Stimulated activated naive CD8-positive, alpha-beta T cell treated with anti-CD3 and anti-CD28 coated beads, Interleukin-15, amount 100 ng/mL, for 72 hours (primary cell): ENCODE measurements at regions not wholly inside any gene's neighbourhood (a gene's known extent, or its start where the extent isn't known, plus 50 kb on each side); places are given as distances from the start of the nearest gene placed in this dataset.
"Not testable (repeated sequence)": the region's sequence is repeated elsewhere in the genome, so short reads cannot be mapped to it uniquely, and the experiment has no call there.

Experiments used
- ATAC-seq: fragments of 150-1000 bp; cut with Tn5 transposase; 2 replicates; pipeline ENCODE4 v1.10.0; 2021; ENCODE audit warnings: mild to moderate bottlenecking, moderate library complexity
- DNase-seq, 2 donors: peaks; one replicate each; pipeline ENCODE4 v3.0.0; 2021 to 2022
- H3K27ac Mint-ChIP-seq, 2 donors: one replicate each; pipeline ENCODE4 v1.8.0; 2022; ENCODE audit warnings: mild to moderate bottlenecking in 2 of 2, mixed read lengths in 2 of 2, moderate library complexity in 2 of 2
- H3K27me3 Mint-ChIP-seq: one replicate; pipeline ENCODE4 v1.8.0; 2022; ENCODE audit warnings: mixed read lengths
- H3K4me1 Mint-ChIP-seq: one replicate; pipeline ENCODE4 v1.8.0; 2022; ENCODE audit warnings: mild to moderate bottlenecking, mixed read lengths
- H3K4me3 Mint-ChIP-seq, 2 donors: one replicate each; pipeline ENCODE4 v1.8.0; 2022; ENCODE audit warnings: mild to moderate bottlenecking in 2 of 2, mixed read lengths in 2 of 2, moderate library complexity in 1 of 2
- H3K9me3 Mint-ChIP-seq, 2 donors: one replicate each; pipeline ENCODE4 v1.8.0; 2022; ENCODE audit warnings: mixed read lengths in 2 of 2

DNA sequence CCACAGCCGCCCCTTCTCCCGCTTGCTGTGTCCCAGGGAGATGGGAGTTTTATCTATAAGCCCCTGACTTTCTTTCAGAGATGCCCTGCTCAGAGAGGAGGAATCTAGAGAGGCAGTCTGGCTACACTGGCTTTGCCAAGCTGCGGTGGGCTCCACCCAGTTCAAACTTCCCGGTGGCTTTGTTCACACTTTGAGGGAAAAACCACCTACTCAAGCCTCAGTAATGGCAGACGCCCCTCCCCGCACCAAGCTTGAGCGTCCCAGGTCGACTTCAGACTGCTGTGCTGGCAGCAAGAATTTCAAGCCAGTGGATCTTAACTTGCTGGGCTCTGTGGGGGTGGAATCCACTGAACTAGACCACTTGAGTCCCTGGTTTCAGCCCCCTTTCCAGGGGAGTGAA, 162.2 kb upstream of the MAGEB16 start:
- peaks cover 15 to 22% of the 10 kb centered on the region in 2 donors for H3K9me3 Mint-ChIP-seq
- not testable (repeated sequence) for H3K27me3 Mint-ChIP-seq, H3K4me3 Mint-ChIP-seq, H3K27ac Mint-ChIP-seq, ATAC-seq, DNase-seq, H3K4me1 Mint-ChIP-seq

- DNase-seq = no peak
- H3K4me3 Mint-ChIP-seq = no peak overlapping the region
- H3K4me1 Mint-ChIP-seq = no peaks in the 10 kb centered on the region
- no peaks in the 10 kb centered on the region for H3K27me3 Mint-ChIP-seq
- ATAC-seq = no peak
- H3K9me3 Mint-ChIP-seq = no peaks in the 10 kb centered on the region
- no peak overlapping the region for H3K27ac Mint-ChIP-seq
Observed at GRCh38 chrX:35664833-35665232, 133.3 kb upstream of the MAGEB16 start.

DNA sequence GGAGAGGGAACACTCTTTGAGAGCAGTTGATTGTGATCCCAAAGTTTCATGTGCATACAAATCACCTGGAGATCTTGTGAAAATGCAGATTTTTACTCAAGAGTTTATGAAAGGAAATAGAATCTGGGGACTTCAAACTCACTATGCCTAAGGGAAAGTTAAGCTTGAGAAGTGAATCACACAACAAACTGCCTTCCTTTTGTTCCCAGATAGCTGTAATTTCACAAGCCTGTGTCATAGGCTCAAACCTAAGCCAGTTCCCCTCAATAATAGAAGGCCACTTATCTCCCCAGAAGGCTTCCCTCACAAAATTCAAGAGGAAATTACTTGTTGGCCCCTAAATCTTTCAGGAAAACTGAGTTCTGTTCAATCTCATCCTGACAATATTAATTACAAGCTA, 132.8 kb upstream of the MAGEB16 start:
- no peaks in the 10 kb centered on the region for H3K4me1 Mint-ChIP-seq

GRCh38 chrX:35670889-35671288, 127.3 kb upstream of the MAGEB16 start:
- no peaks in the 10 kb centered on the region for H3K27me3 Mint-ChIP-seq
- ATAC-seq = no peak
- no peak overlapping the region for H3K27ac Mint-ChIP-seq
- H3K4me3 Mint-ChIP-seq = no peak overlapping the region
- H3K9me3 Mint-ChIP-seq = no peaks in the 10 kb centered on the region
- H3K4me1 Mint-ChIP-seq = no peaks in the 10 kb centered on the region
- DNase-seq = no peak

More for the DNA sequence above, 132.8 kb upstream of the MAGEB16 start:
- H3K27me3 Mint-ChIP-seq = no peaks in the 10 kb centered on the region
- no peak overlapping the region for H3K4me3 Mint-ChIP-seq
- DNase-seq (no peak), ATAC-seq (no peak)
- H3K9me3 Mint-ChIP-seq = no peaks in the 10 kb centered on the region
- H3K27ac Mint-ChIP-seq = no peak overlapping the region

GRCh38 chrX:35675151-35675550, 123.0 kb upstream of the MAGEB16 start:
- H3K27me3 Mint-ChIP-seq = no peaks in the 10 kb centered on the region
- ATAC-seq (no peak), DNase-seq (no peak)
- H3K4me1 Mint-ChIP-seq = no peaks in the 10 kb centered on the region
- H3K27ac Mint-ChIP-seq = no peak overlapping the region
- no peak overlapping the region for H3K4me3 Mint-ChIP-seq
- H3K9me3 Mint-ChIP-seq = no peaks in the 10 kb centered on the region

- no peak overlapping the region for H3K27ac Mint-ChIP-seq
Observed at GRCh38 chrX:35680940-35681346, 117.2 kb upstream of the MAGEB16 start.

GRCh38 chrX:35682476-35682875, 115.7 kb upstream of the MAGEB16 start:
- H3K27ac Mint-ChIP-seq = no peak overlapping the region
- H3K4me1 Mint-ChIP-seq = no peaks in the 10 kb centered on the region
- no peak overlapping the region for H3K4me3 Mint-ChIP-seq
- DNase-seq (no peak), ATAC-seq (no peak)
- H3K9me3 Mint-ChIP-seq = peaks cover 0 to 4% of the 10 kb centered on the region in 2 donors
- no peaks in the 10 kb centered on the region for H3K27me3 Mint-ChIP-seq

More at GRCh38 chrX:35680940-35681346, 117.2 kb upstream of the MAGEB16 start:
- Mint-ChIP-seq H3K4me1 (no peaks in the 10 kb centered on the region), H3K9me3 (peaks cover 0 to 4% of the 10 kb centered on the region in 2 donors), H3K27me3 (no peaks in the 10 kb centered on the region), H3K4me3 (no peak overlapping the region)
- ATAC-seq (no peak), DNase-seq (no peak)

DNA sequence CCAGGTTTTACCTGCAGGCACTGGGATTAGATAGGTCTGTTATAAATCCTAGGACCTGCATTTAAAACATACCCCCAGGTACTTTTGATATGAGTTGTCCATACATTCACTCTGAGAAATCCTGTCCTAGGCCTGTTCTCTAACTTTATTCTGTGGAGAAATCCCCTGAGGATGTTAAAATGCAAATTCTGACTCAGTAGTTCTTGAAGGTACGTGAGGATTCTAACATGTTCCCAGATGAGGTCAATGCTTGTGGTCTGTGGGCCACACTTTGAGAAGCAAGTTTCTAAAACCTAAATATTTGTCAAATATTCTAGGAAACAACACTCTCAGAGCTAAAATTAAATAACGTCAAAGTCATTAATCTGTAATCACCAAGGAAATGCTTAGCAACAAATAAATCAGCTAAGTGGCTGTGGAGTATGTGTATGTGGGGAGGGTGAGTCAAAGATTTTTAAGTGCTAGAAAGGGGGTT, 101.3 kb upstream of the MAGEB16 start:
- H3K4me1 Mint-ChIP-seq = no peaks in the 10 kb centered on the region
- ATAC-seq (no peak), DNase-seq (no peak)
- no peaks in the 10 kb centered on the region for H3K27me3 Mint-ChIP-seq
- H3K27ac Mint-ChIP-seq = no peak overlapping the region
- H3K9me3 Mint-ChIP-seq = no peaks in the 10 kb centered on the region
- no peak overlapping the region for H3K4me3 Mint-ChIP-seq

DNA sequence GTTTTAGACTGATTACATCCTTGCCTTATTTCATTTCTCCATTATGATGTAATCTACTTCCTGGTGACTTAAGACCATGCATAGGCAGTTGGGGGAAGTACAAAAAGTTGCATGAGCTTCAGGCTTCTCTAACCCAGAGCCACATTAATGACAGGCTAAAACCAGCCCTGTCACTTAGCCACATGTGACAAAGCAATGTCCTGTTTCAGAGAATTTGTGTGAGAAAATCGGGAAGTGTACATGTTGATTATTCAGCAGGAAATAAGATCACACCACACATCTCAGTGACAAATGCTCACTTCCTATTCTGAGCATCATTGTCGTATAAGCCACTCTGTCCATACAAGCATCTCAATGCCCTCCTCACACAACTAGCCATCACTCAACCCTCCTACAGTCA, 98.5 kb upstream of the MAGEB16 start:
- Mint-ChIP-seq H3K9me3 (no peaks in the 10 kb centered on the region), H3K27ac (no peak overlapping the region), H3K4me3 (no peak overlapping the region), H3K4me1 (no peaks in the 10 kb centered on the region), H3K27me3 (no peaks in the 10 kb centered on the region)
- ATAC-seq (no peak), DNase-seq (no peak)

DNA sequence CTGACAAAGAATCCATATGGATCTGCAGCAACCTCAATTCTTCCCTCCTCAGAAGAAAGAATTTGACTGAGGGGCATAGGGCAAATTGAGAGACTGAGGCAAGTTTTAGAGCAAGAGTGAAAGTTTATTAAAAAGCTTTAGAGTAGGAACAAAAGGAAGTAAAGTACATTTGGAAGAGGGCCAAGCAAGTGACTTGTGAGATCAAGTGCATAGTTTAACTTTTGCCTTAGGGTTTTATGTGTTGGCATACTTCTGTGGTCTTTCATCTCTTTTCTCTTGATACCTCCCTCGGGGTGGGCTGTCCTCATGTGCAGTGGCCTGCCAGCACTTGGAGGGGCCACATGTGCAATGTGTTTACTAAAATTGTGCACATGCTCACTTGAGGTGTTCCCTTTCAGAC, 98.0 kb upstream of the MAGEB16 start:
- ATAC-seq (no peak), DNase-seq (no peak)
- no peaks in the 10 kb centered on the region for H3K27me3 Mint-ChIP-seq
- no peak overlapping the region for H3K4me3 Mint-ChIP-seq
- no peaks in the 10 kb centered on the region for H3K9me3 Mint-ChIP-seq
- H3K27ac Mint-ChIP-seq = no peak overlapping the region
- no peaks in the 10 kb centered on the region for H3K4me1 Mint-ChIP-seq

DNA sequence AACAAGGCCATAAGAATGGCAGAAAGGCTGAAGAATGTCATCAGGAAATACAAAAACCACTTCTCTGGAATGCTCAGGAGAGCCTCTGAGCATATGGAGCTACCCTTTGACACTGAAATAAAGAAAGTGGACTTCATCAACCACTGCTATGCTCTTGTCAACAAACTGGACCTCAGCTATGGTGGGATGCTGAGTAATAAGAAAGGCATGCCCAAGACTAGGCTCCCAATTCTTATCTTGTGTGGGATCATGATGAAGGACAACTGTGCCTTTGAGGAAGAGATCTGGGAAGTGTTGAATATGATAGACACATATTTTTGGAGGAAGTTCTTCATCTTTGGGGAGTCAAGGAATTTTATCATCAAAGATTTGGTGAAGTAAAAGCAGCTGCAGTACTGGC, 86.9 kb upstream of the MAGEB16 start:
- Mint-ChIP-seq H3K9me3 (peaks cover 0 to 4% of the 10 kb centered on the region in 2 donors), H3K27ac (no peak overlapping the region), H3K4me3 (no peak overlapping the region), H3K4me1 (no peaks in the 10 kb centered on the region), H3K27me3 (no peaks in the 10 kb centered on the region)
- DNase-seq (no peak), ATAC-seq (no peak)

DNA sequence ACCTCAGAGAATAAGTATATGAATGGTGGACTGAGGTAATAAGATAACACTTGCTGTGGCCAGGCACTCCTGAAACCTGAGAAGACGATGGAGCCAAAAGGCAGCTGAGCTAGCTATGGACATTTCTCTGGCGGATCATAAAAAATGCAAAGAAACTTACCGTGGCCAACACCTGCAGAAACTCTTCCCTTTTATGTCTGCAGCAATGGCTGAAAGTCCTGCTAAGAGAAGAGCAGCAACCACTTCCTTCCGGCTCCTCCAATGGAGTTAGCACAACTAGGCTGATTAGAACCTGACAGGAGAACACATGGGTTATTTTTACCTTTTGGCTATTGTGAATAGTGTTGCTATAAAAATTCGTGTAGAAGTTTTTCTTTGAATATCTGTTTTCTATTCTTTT, 76.0 kb upstream of the MAGEB16 start:
- H3K9me3 Mint-ChIP-seq = no peaks in the 10 kb centered on the region
- no peak for ATAC-seq
- no peaks in the 10 kb centered on the region for H3K4me1 Mint-ChIP-seq
- no peak overlapping the region for H3K4me3 Mint-ChIP-seq
- H3K27me3 Mint-ChIP-seq = no peaks in the 10 kb centered on the region
- H3K27ac Mint-ChIP-seq = no peak overlapping the region
- DNase-seq = no peak

- no peak for ATAC-seq
- DNase-seq = no peak
- H3K4me3 Mint-ChIP-seq = no peak overlapping the region
- H3K27me3 Mint-ChIP-seq = no peaks in the 10 kb centered on the region
- H3K4me1 Mint-ChIP-seq = no peaks in the 10 kb centered on the region
- H3K27ac Mint-ChIP-seq = no peak overlapping the region
- no peaks in the 10 kb centered on the region for H3K9me3 Mint-ChIP-seq
Observed at GRCh38 chrX:35726176-35726575, 72.0 kb upstream of the MAGEB16 start.

DNA sequence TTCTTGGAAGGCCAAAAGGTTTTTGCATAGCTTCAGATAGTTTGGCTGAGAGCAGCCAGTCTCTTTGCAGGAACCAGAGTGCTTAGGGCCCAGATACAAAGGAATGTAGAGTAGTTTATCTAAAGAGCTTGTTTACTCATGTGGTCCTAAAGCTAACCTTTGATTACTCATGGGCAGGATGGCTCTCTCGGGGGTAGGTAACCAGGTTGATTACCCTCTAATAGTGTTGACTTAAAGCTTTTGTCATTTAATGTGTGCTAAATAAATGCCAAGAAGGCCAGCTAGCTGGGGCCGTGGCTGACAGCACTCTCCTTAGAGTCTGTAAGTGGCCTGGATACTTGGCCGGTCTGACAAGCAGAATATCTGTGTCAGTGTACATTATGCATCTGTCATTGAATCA, 69.7 kb upstream of the MAGEB16 start:
- no peak for DNase-seq
- H3K4me1 Mint-ChIP-seq = no peaks in the 10 kb centered on the region
- no peak overlapping the region for H3K27ac Mint-ChIP-seq
- no peaks in the 10 kb centered on the region for H3K27me3 Mint-ChIP-seq
- no peaks in the 10 kb centered on the region for H3K9me3 Mint-ChIP-seq
- H3K4me3 Mint-ChIP-seq = no peak overlapping the region
- ATAC-seq = no peak

DNA sequence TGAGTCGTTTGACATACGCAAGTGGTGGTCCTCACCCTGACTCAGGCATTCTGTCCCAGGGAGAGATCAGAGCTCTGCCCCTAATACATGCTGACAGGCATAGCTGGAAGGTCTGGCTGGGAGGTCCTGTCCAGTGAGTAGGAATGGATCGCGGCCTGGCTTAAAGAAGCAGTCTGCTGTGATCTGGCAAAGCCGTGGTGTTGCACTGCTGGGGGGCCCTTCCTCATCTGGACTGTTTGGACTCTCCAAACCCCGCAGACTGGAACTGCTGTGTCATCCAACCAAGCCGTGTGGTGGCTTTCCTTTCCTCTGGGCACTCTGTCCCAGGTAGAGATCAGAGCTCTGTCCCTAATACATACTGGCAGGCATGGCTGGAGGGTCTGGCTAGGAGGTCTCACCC, 64.3 kb upstream of the MAGEB16 start:
- no peaks in the 10 kb centered on the region for H3K4me1 Mint-ChIP-seq
- H3K27me3 Mint-ChIP-seq = no peaks in the 10 kb centered on the region
- ATAC-seq = no peak
- no peak overlapping the region for H3K4me3 Mint-ChIP-seq
- H3K27ac Mint-ChIP-seq = no peak overlapping the region
- DNase-seq = no peak
- H3K9me3 Mint-ChIP-seq = no peaks in the 10 kb centered on the region

DNA sequence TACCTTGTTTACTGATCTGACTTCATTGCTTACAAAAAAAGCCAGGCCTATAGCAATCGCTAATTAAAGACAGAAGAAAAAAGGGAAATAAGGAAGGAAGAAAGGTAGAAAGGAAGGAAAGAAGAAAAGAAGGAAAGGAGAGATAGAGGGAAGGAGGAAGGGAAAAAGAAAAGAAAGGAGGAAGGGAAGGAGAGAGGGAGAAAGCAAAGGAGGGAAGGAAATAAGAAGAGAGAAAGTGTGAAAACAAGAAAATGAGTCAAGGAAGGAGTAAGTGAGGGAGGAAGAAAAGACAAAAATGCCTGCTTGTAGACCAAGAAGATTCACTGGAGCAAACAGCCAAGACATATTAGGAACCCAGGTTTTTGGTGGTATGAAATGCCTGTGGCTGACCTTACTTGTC, 57.0 kb upstream of the MAGEB16 start:
- no peak for ATAC-seq
- no peak for DNase-seq
- no peaks in the 10 kb centered on the region for H3K27me3 Mint-ChIP-seq
- H3K4me3 Mint-ChIP-seq = no peak overlapping the region
- peak overlapping the region in 1 of 2 donors; percentile 76 for H3K27ac Mint-ChIP-seq
- no peaks in the 10 kb centered on the region for H3K9me3 Mint-ChIP-seq
- no peaks in the 10 kb centered on the region for H3K4me1 Mint-ChIP-seq

- H3K27me3 Mint-ChIP-seq = no peaks in the 10 kb centered on the region
- no peak for DNase-seq
- H3K27ac Mint-ChIP-seq = no peak overlapping the region
- ATAC-seq = no peak
- H3K9me3 Mint-ChIP-seq = no peaks in the 10 kb centered on the region
- no peak overlapping the region for H3K4me3 Mint-ChIP-seq
- no peaks in the 10 kb centered on the region for H3K4me1 Mint-ChIP-seq
Observed at GRCh38 chrX:35743331-35743730, 54.8 kb upstream of the MAGEB16 start.
